Retina (tissue), 1 donor: ENCODE measurements at regions not wholly inside any gene's neighbourhood (a gene's known extent, or its start where the extent isn't known, plus 50 kb on each side); places are given as distances from the start of the nearest gene placed in this dataset.

Experiments
- DNase-seq: peaks from one replicate; pipeline ENCODE4 v3.0.0-alpha.2; 2016

- DNase-seq, result no peak
These were observed 69.9 kb upstream of the SPTLC1 start for GRCh38 chr9:92185096-92185495.

- no peak for DNase-seq
These were observed 68.9 kb upstream of the SPTLC1 start for GRCh38 chr9:92184041-92184564.

- no peak for DNase-seq
These were observed 68.2 kb upstream of the SPTLC1 start for GRCh38 chr9:92183449-92183848.

GRCh38 chr9:92181296-92181695 lies 66.1 kb upstream of the SPTLC1 start:
- DNase-seq, result no peak

- no peak for DNase-seq
These were observed 65.5 kb upstream of the SPTLC1 start for GRCh38 chr9:92180669-92181181.

- DNase-seq, result no peak
These were observed 64.8 kb upstream of the SPTLC1 start for GRCh38 chr9:92180002-92180400.

- no peak for DNase-seq
These were observed 64.2 kb upstream of the SPTLC1 start for GRCh38 chr9:92179286-92180001.

- no peak for DNase-seq
These were observed 62.4 kb upstream of the SPTLC1 start for GRCh38 chr9:92177591-92177990.

GRCh38 chr9:92176800-92177185 lies 61.6 kb upstream of the SPTLC1 start:
- DNase-seq, result no peak

GRCh38 chr9:92176068-92176799 lies 61.0 kb upstream of the SPTLC1 start:
- no peak for DNase-seq

- no peak for DNase-seq
These were observed 60.2 kb upstream of the SPTLC1 start for GRCh38 chr9:92175441-92175840.

- no peak for DNase-seq
These were observed 58.1 kb upstream of the SPTLC1 start for GRCh38 chr9:92173318-92173717.

- DNase-seq, result no peak
These were observed 56.6 kb upstream of the SPTLC1 start for GRCh38 chr9:92171822-92172221.

- DNase-seq, result no peak
These were observed 56.1 kb upstream of the SPTLC1 start for GRCh38 chr9:92171281-92171680.

GRCh38 chr9:92170848-92171247 lies 55.6 kb upstream of the SPTLC1 start:
- DNase-seq, result no peak

- DNase-seq, result no peak
These were observed 50.3 kb upstream of the SPTLC1 start for GRCh38 chr9:92165484-92165883.
